Endodermal cell (in vitro differentiated cells): ENCODE measurements at regions not wholly inside any gene's neighbourhood (a gene's known extent, or its start where the extent isn't known, plus 50 kb on each side); places are given as distances from the start of the nearest gene placed in this dataset.

Experiments used
- DNase-seq: peaks from one replicate; pipeline ENCODE4 v3.0.0-alpha.2; 2017
- H3K27ac ChIP-seq: 2 replicates; pipeline ENCODE4 v1.5.1; 2013; ENCODE audit warnings: mild to moderate bottlenecking, low read depth, low read length, moderate library complexity
- H3K27me3 ChIP-seq: 2 replicates; pipeline ENCODE4 v1.6.1; 2013; ENCODE audit warnings: mild to moderate bottlenecking, low read length, moderate library complexity; ENCODE audit not compliant: insufficient read depth, control insufficient read depth, poor library complexity, severe bottlenecking
- H3K36me3 ChIP-seq: 2 replicates; pipeline ENCODE4 v1.7.0; 2013; ENCODE audit warnings: mild to moderate bottlenecking, low read length, moderate library complexity; ENCODE audit not compliant: control insufficient read depth, insufficient read depth
- H3K4me1 ChIP-seq: one replicate; pipeline ENCODE4 v1.7.0; 2013; ENCODE audit warnings: low read length; ENCODE audit not compliant: control insufficient read depth, insufficient read depth
- H3K4me3 ChIP-seq: 2 replicates; pipeline ENCODE4 v1.5.1; 2013; ENCODE audit warnings: mild to moderate bottlenecking, low read length, moderate library complexity
- H3K9ac ChIP-seq: 2 replicates; pipeline ENCODE4 v1.6.1; 2013; ENCODE audit warnings: mild to moderate bottlenecking, low read length, moderate library complexity; ENCODE audit not compliant: poor library complexity, severe bottlenecking; ENCODE audit errors: extremely low read depth
- H3K9me3 ChIP-seq: 2 replicates; pipeline ENCODE4 v1.6.1; 2013; ENCODE audit warnings: mild to moderate bottlenecking, low read length, moderate library complexity; ENCODE audit not compliant: control insufficient read depth
- H3K27ac Mint-ChIP-seq: 2 replicates; pipeline ENCODE4 v1.8.0; 2020; ENCODE audit warnings: mixed read lengths
- H3K27me3 Mint-ChIP-seq: 2 replicates; pipeline ENCODE4 v1.8.0; 2021; ENCODE audit warnings: mild to moderate bottlenecking, mixed read lengths; ENCODE audit not compliant: insufficient read depth
- H3K36me3 Mint-ChIP-seq: 2 replicates; pipeline ENCODE4 v1.8.0; 2020; ENCODE audit warnings: low read depth, mixed read lengths
- H3K4me1 Mint-ChIP-seq: 2 replicates; pipeline ENCODE4 v1.8.0; 2020; ENCODE audit warnings: mixed read lengths
- H3K4me3 Mint-ChIP-seq: 2 replicates; pipeline ENCODE4 v1.8.0; 2020; ENCODE audit warnings: mild to moderate bottlenecking, moderate library complexity, mixed read lengths
- H3K9me3 Mint-ChIP-seq: 2 replicates; pipeline ENCODE4 v1.8.0; 2020; ENCODE audit warnings: mild to moderate bottlenecking, mixed read lengths
- CTCF ChIP-seq: fragments of 200-600 bp; sonication (generic); conservative IDR thresholded peaks from 2 replicates; pipeline ENCODE4 v1.5.0; 2021; ENCODE audit warnings: antibody characterized with exemption, mild to moderate bottlenecking
- WGBS, 2 experiments: methylation state at CpG; one replicate each; pipeline versions ENCODE4 v1.1.5 to v1.1.7; 2013; ENCODE audit warnings: missing lambda C conversion rate in 2 of 2, mixed read lengths in 1 of 2; ENCODE audit not compliant: insufficient coverage in 1 of 2, insufficient read length in 1 of 2; 5-methylcytosine and 5-hydroxymethylcytosine counted together

- TF ChIP-seq CTCF: no peak
- Mint-ChIP-seq H3K4me1 (peaks cover 2% of the 10 kb centered on the region), H3K36me3 (no peaks in the 10 kb centered on the region), H3K4me3 (no peak overlapping the region), H3K27me3 (peaks cover 35% of the 10 kb centered on the region), H3K27ac (no peak overlapping the region), H3K9me3 (no peaks in the 10 kb centered on the region)
- Histone ChIP-seq H3K4me3 (no peak overlapping the region), H3K4me1 (no peaks in the 10 kb centered on the region), H3K27ac (no peak overlapping the region), H3K27me3 (peaks cover 32% of the 10 kb centered on the region), H3K9ac (no peak overlapping the region), H3K36me3 (no peaks in the 10 kb centered on the region), H3K9me3 (no peaks in the 10 kb centered on the region)
- 92 to 100% methylated on average over 3 to 11 of the region's 11 CpGs for WGBS, 2 experiments
- no peak for DNase-seq
Observed at GRCh38 chr19:32252333-32252669, 93.1 kb upstream of the ZNF507 start.

- Mint-ChIP-seq H3K4me3 (no peak overlapping the region), H3K9me3 (no peaks in the 10 kb centered on the region), H3K36me3 (no peaks in the 10 kb centered on the region), H3K27me3 (peaks cover 21% of the 10 kb centered on the region), H3K4me1 (peaks cover 2% of the 10 kb centered on the region), H3K27ac (no peak overlapping the region)
- no peaks in the 10 kb centered on the region for H3K4me1 ChIP-seq
- H3K27ac ChIP-seq: no peak overlapping the region
- no peak for DNase-seq
- WGBS, 2 experiments: 94 to 95% methylated on average over 19 to 30 of the region's 30 CpGs
- no peak for TF ChIP-seq CTCF
- H3K27me3 ChIP-seq: peaks cover 16% of the 10 kb centered on the region
- H3K36me3 ChIP-seq: no peaks in the 10 kb centered on the region
- no peaks in the 10 kb centered on the region for H3K9me3 ChIP-seq
- no peak overlapping the region for H3K4me3 ChIP-seq
- H3K9ac ChIP-seq: no peak overlapping the region
Observed at GRCh38 chr19:32253683-32254508, 91.5 kb upstream of the ZNF507 start.

DNA sequence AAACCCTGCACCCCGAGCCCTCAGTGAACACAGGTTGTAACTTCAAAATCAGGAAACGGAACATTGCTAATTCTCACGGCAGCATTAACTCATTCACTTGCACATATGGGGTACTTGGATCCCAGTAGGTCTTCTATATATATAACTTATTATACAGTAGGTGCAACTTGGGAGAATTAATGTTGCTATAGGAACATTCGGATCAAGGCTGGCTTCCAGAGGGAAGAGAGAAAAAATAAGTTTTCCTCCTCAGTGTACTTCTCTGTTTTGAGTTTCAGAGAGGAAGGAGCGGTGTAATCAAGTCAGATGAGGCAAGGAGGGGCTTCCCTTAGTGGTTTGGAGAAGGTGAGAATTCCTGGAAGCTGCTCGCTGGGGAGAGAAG lies 90.9 kb upstream of the ZNF507 start:
- no peak overlapping the region for H3K4me3 Mint-ChIP-seq
- H3K27ac ChIP-seq: no peak overlapping the region
- peaks cover 10% of the 10 kb centered on the region for H3K27me3 ChIP-seq
- no peaks in the 10 kb centered on the region for H3K36me3 ChIP-seq
- peaks cover 2% of the 10 kb centered on the region for H3K9me3 Mint-ChIP-seq
- 87% methylated on average over 6 of the region's 6 CpGs; no CpG with 5 or more reads in 1 of the 2 experiments for WGBS, 2 experiments
- H3K4me1 Mint-ChIP-seq: peaks cover 2% of the 10 kb centered on the region
- no peak overlapping the region for H3K27ac Mint-ChIP-seq
- no peaks in the 10 kb centered on the region for H3K4me1 ChIP-seq
- no peaks in the 10 kb centered on the region for H3K9me3 ChIP-seq
- no peaks in the 10 kb centered on the region for H3K36me3 Mint-ChIP-seq
- no peak overlapping the region for H3K9ac ChIP-seq
- DNase-seq: no peak
- peaks cover 17% of the 10 kb centered on the region for H3K27me3 Mint-ChIP-seq
- no peak for TF ChIP-seq CTCF
- H3K4me3 ChIP-seq: no peak overlapping the region
